ENCODE measurements at regions not wholly inside any gene's neighbourhood (a gene's known extent, or its start where the extent isn't known, plus 50 kb on each side); places are given as distances from the start of the nearest gene placed in this dataset.

DNA sequence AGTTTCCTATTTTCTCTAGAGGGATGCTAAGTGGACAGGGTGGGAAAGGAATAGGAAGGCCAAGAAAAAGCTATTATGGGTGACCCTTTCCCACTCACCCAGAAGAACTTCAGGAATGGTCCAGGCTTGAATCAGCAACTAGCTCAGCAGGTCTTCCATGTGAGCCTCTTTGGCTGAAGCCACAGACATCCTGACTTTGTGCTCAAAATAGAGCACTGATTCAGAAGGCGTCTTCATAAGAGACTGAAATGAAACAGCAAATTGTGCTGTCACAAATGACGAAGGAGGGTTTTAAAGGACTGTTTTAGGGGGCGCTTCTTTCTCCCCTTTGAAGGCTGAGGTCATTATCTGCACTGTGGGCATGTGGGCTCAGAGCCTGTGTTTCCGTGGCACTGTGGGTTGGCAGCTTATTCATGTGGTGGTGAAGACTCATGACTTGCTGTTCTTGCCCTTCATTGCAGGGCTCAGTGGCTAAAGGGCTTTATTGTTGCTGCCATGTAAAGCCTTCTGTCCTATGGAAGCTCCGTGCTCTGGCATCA is 65.8 kb upstream of the NFIL3 start:
- POLR2A ChIA-PET: no interaction called here
- CTCF ChIA-PET: interaction anchor here (0.6 to 0.9 kb wide), 2 partner anchors 239 to 619 kb away, joined by 4 to 5 read pairs; no protein-coding TSS in a partner anchor
- H3K27ac ChIP-seq (ENCODE audit: extremely low read depth, low read depth, low read length): no peak overlapping the region
- H3K4me1 ChIP-seq (ENCODE audit: control insufficient read depth, insufficient read depth, low read length): no peaks in the 10 kb centered on the region
- no peak for TF ChIP-seq ZNF830 (tag by site-specific recombination; IDR thresholded peaks at IDR 0.05; ENCODE audit: low read depth)
- no peak for TF ChIP-seq ZNF660 (tag by site-specific recombination; IDR thresholded peaks at IDR 0.05)
- TF ChIP-seq ZNF211 (tag by site-specific recombination; IDR thresholded peaks at IDR 0.05; ENCODE audit: low read depth): no peak
- TF ChIP-seq ZNF544 (tag by site-specific recombination; IDR thresholded peaks at IDR 0.05): no peak
- no peak for TF ChIP-seq REPIN1 (tag by site-specific recombination; IDR thresholded peaks at IDR 0.05; ENCODE audit: low read depth)
- no peaks in the 10 kb centered on the region for H3K36me3 ChIP-seq (ENCODE audit: control insufficient read depth in 2 of 2, insufficient read depth in 1 of 2, low read length in 2 of 2)
- no peak overlapping the region for H3K4me3 ChIP-seq (ENCODE audit: low read depth, low read length)
- no peaks in the 10 kb centered on the region for H3K9me3 ChIP-seq (ENCODE audit: control insufficient read depth, insufficient read depth, low read depth, low read length)

DNA sequence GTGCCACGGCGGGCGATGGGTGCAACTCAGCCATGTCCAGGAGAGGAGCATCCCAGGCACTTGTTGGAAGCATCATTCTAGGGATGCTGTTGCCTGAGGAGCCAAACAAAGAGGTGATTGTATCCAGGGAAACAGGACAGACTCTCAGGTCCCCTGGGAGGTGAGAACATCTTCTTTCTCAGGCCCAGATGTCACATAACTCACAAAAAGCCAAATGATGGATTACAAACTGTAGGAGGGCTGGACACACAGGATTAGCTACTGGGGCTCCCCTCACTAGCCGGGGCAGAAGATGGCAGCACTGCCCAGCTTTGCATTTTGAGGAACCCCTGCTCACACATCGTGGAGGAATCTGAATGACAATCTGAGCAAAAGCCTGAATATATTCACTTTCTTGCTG is 64.7 kb upstream of the NFIL3 start:
- POLR2A ChIA-PET: no interaction called here
- H3K27ac ChIP-seq (ENCODE audit: extremely low read depth, low read depth, low read length): no peak overlapping the region
- no peaks in the 10 kb centered on the region for H3K36me3 ChIP-seq (ENCODE audit: control insufficient read depth in 2 of 2, insufficient read depth in 1 of 2, low read length in 2 of 2)
- TF ChIP-seq, protein P1, sequence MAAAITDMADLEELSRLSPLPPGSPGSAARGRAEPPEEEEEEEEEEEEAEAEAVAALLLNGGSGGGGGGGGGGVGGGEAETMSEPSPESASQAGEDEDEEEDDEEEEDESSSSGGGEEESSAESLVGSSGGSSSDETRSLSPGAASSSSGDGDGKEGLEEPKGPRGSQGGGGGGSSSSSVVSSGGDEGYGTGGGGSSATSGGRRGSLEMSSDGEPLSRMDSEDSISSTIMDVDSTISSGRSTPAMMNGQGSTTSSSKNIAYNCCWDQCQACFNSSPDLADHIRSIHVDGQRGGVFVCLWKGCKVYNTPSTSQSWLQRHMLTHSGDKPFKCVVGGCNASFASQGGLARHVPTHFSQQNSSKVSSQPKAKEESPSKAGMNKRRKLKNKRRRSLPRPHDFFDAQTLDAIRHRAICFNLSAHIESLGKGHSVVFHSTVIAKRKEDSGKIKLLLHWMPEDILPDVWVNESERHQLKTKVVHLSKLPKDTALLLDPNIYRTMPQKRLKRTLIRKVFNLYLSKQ (tag by site-specific recombination; IDR thresholded peaks at IDR 0.05; ENCODE audit: borderline replicate concordance): no peak
- TF ChIP-seq, protein P2, sequence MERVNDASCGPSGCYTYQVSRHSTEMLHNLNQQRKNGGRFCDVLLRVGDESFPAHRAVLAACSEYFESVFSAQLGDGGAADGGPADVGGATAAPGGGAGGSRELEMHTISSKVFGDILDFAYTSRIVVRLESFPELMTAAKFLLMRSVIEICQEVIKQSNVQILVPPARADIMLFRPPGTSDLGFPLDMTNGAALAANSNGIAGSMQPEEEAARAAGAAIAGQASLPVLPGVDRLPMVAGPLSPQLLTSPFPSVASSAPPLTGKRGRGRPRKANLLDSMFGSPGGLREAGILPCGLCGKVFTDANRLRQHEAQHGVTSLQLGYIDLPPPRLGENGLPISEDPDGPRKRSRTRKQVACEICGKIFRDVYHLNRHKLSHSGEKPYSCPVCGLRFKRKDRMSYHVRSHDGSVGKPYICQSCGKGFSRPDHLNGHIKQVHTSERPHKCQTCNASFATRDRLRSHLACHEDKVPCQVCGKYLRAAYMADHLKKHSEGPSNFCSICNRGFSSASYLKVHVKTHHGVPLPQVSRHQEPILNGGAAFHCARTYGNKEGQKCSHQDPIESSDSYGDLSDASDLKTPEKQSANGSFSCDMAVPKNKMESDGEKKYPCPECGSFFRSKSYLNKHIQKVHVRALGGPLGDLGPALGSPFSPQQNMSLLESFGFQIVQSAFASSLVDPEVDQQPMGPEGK (tag by site-specific recombination; IDR thresholded peaks at IDR 0.05): no peak
- TF ChIP-seq, protein P3, sequence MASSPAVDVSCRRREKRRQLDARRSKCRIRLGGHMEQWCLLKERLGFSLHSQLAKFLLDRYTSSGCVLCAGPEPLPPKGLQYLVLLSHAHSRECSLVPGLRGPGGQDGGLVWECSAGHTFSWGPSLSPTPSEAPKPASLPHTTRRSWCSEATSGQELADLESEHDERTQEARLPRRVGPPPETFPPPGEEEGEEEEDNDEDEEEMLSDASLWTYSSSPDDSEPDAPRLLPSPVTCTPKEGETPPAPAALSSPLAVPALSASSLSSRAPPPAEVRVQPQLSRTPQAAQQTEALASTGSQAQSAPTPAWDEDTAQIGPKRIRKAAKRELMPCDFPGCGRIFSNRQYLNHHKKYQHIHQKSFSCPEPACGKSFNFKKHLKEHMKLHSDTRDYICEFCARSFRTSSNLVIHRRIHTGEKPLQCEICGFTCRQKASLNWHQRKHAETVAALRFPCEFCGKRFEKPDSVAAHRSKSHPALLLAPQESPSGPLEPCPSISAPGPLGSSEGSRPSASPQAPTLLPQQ (tag by site-specific recombination; IDR thresholded peaks at IDR 0.05): no peak
- H3K4me3 ChIP-seq (ENCODE audit: low read depth, low read length): no peak overlapping the region
- H3K9me3 ChIP-seq (ENCODE audit: control insufficient read depth, insufficient read depth, low read depth, low read length): no peaks in the 10 kb centered on the region
- CTCF ChIA-PET: interaction anchor here (0.6 to 0.9 kb wide), 2 partner anchors 12 to 618 kb away, joined by 4 read pairs; no protein-coding TSS in a partner anchor
- no peaks in the 10 kb centered on the region for H3K4me1 ChIP-seq (ENCODE audit: control insufficient read depth, insufficient read depth, low read length)

DNA sequence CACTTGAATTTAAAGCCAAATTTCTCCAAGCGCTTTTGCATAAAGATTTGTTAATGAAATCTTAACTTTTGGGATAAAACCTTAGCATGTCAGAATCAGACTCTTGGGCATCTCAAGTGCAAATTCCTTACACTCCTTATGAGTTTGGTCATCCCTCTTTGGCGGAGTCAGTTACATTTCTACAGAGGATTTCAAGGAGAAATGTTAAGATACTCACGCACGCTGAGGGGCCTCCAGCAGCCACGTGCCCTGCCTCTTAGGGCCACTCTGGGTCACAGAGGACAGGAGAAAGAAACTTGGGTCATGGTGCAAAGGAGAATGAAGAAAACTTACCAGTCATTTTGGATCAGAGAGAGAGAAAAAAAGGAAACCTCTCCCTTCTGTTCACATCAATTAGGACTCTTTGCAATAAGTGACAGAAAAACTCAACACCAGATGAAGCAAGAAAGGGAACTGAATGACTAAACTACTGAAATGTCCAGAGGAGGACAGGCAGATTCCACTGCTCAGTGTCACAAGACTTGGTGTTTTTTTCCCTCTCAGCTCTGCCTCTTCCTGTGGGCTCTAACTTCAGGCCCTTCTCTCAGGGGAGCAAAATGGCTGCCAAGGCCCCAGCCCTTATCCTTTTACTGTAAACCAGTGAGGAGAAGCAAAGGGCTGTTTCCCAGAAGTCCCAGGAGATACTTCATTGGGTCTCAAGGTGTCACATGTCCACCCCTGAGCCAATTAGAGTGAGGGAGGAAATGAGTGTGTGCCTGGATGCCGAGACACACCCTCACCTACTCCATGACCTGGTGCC is 63.3 kb upstream of the NFIL3 start:
- Histone ChIP-seq H3K4me1 (ENCODE audit: control insufficient read depth, insufficient read depth, low read length) (no peaks in the 10 kb centered on the region), H3K36me3 (ENCODE audit: control insufficient read depth in 2 of 2, insufficient read depth in 1 of 2, low read length in 2 of 2) (no peaks in the 10 kb centered on the region), H3K27ac (ENCODE audit: extremely low read depth, low read depth, low read length) (no peak overlapping the region), H3K4me3 (ENCODE audit: low read depth, low read length) (no peak overlapping the region), H3K9me3 (ENCODE audit: control insufficient read depth, insufficient read depth, low read depth, low read length) (no peaks in the 10 kb centered on the region)
- CTCF ChIA-PET: no interaction called here
- TF ChIP-seq ZNF311 (tag by site-specific recombination; IDR thresholded peaks at IDR 0.05; ENCODE audit: borderline replicate concordance) (no peak), ZNF350 (tag by site-specific recombination; IDR thresholded peaks at IDR 0.05) (no peak), BCL11A (tag by site-specific recombination; IDR thresholded peaks at IDR 0.05; ENCODE audit: low read depth) (no peak), PRDM1 (tag by site-specific recombination; IDR thresholded peaks at IDR 0.05) (no peak)
- TF ChIP-seq, protein P3 (tag by site-specific recombination; IDR thresholded peaks at IDR 0.05): no peak
- TF ChIP-seq, protein P4, sequence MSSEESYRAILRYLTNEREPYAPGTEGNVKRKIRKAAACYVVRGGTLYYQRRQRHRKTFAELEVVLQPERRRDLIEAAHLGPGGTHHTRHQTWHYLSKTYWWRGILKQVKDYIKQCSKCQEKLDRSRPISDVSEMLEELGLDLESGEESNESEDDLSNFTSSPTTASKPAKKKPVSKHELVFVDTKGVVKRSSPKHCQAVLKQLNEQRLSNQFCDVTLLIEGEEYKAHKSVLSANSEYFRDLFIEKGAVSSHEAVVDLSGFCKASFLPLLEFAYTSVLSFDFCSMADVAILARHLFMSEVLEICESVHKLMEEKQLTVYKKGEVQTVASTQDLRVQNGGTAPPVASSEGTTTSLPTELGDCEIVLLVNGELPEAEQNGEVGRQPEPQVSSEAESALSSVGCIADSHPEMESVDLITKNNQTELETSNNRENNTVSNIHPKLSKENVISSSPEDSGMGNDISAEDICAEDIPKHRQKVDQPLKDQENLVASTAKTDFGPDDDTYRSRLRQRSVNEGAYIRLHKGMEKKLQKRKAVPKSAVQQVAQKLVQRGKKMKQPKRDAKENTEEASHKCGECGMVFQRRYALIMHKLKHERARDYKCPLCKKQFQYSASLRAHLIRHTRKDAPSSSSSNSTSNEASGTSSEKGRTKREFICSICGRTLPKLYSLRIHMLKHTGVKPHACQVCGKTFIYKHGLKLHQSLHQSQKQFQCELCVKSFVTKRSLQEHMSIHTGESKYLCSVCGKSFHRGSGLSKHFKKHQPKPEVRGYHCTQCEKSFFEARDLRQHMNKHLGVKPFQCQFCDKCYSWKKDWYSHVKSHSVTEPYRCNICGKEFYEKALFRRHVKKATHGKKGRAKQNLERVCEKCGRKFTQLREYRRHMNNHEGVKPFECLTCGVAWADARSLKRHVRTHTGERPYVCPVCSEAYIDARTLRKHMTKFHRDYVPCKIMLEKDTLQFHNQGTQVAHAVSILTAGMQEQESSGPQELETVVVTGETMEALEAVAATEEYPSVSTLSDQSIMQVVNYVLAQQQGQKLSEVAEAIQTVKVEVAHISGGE (tag by site-specific recombination; conservative IDR thresholded peaks at IDR 0.05; ENCODE audit: low read depth): no peak
- POLR2A ChIA-PET: no interaction called here

Measured in HEK293 (cell line).